Activated CD8-positive, alpha-beta T cell treated with anti-CD3 and anti-CD28 coated beads for 36 hours (primary cell): ENCODE measurements at regions not wholly inside any gene's neighbourhood (a gene's known extent, or its start where the extent isn't known, plus 50 kb on each side); places are given as distances from the start of the nearest gene placed in this dataset.

Source experiments
- ATAC-seq: fragments of 200-7000 bp; cut with Tn5 transposase; one replicate; pipeline ENCODE4 v1.10.0; 2021; ENCODE audit warnings: mild to moderate bottlenecking, moderate library complexity
- CTCF ChIA-PET: fragments of 350-600 bp; sonication (Branson Sonifier 250); formaldehyde crosslinking; loops from one replicate; lab custom pipeline; 2021; ENCODE audit warnings: antibody characterized with exemption; lab: Charles Lee
- POLR2A ChIA-PET: fragments of 350-600 bp; sonication (Branson Sonifier 250); formaldehyde crosslinking; loops from one replicate; lab custom pipeline; 2021; ENCODE audit warnings: antibody characterized with exemption; lab: Charles Lee
- DNase-seq: peaks from one replicate; pipeline ENCODE4 v3.0.0-alpha.2; 2020
- H3K27ac Mint-ChIP-seq: one replicate; pipeline ENCODE4 v1.8.0; 2021; ENCODE audit warnings: mild to moderate bottlenecking, mixed read lengths
- H3K27me3 Mint-ChIP-seq: one replicate; pipeline ENCODE4 v1.8.0; 2021; ENCODE audit warnings: mixed read lengths
- H3K36me3 Mint-ChIP-seq: one replicate; pipeline ENCODE4 v1.8.0; 2021; ENCODE audit warnings: low read depth, mixed read lengths
- H3K4me1 Mint-ChIP-seq: one replicate; pipeline ENCODE4 v1.8.0; 2021; ENCODE audit warnings: low read depth, mixed read lengths
- H3K4me3 Mint-ChIP-seq: one replicate; pipeline ENCODE4 v1.8.0; 2021; ENCODE audit warnings: mild to moderate bottlenecking, moderate library complexity, mixed read lengths
- H3K9me3 Mint-ChIP-seq: one replicate; pipeline ENCODE4 v1.8.0; 2021; ENCODE audit warnings: mixed read lengths
- CTCF ChIP-seq: fragments of 200-600 bp; IDR thresholded peaks from one replicate; pipeline ENCODE4 v1.8.0; 2022; ENCODE audit warnings: antibody characterized with exemption, mild to moderate bottlenecking
- intact Hi-C: fragments of 100-400 bp; cut with micrococcal nuclease; formaldehyde crosslinking; loops from one replicate; pipeline ENCODE4 v1.10.0; 2022

- no peaks in the 10 kb centered on the region for H3K36me3 Mint-ChIP-seq
- no peak for ATAC-seq
Observed at GRCh38 chr1:118442214-118442613, 257.2 kb upstream of the SPAG17 start.

GRCh38 chr1:118437664-118438063 lies 252.6 kb upstream of the SPAG17 start:
- H3K4me3 Mint-ChIP-seq: no peak overlapping the region
- H3K4me1 Mint-ChIP-seq: no peaks in the 10 kb centered on the region
- ATAC-seq (no peak), DNase-seq (no peak)
- H3K9me3 Mint-ChIP-seq: peaks cover 7% of the 10 kb centered on the region
- intact Hi-C loops: no loop called here
- POLR2A ChIA-PET: no interaction called here
- CTCF ChIA-PET: no interaction called here
- TF ChIP-seq CTCF: no peak
- H3K27ac Mint-ChIP-seq: no peak overlapping the region
- no peaks in the 10 kb centered on the region for H3K27me3 Mint-ChIP-seq
- H3K36me3 Mint-ChIP-seq: no peaks in the 10 kb centered on the region

More at GRCh38 chr1:118442214-118442613, 257.2 kb upstream of the SPAG17 start:
- TF ChIP-seq CTCF: no peak
- Mint-ChIP-seq H3K27me3 (no peaks in the 10 kb centered on the region), H3K9me3 (peaks cover 9% of the 10 kb centered on the region), H3K27ac (no peak overlapping the region), H3K4me1 (no peaks in the 10 kb centered on the region), H3K4me3 (no peak overlapping the region)
- POLR2A ChIA-PET: no interaction called here
- intact Hi-C loops: no loop called here
- DNase-seq: no peak
- CTCF ChIA-PET: no interaction called here

GRCh38 chr1:118429856-118430255 lies 244.8 kb upstream of the SPAG17 start:
- no peaks in the 10 kb centered on the region for H3K27me3 Mint-ChIP-seq
- H3K36me3 Mint-ChIP-seq: no peaks in the 10 kb centered on the region
- POLR2A ChIA-PET: no interaction called here
- H3K9me3 Mint-ChIP-seq: peaks cover 2% of the 10 kb centered on the region
- no peak for ATAC-seq
- H3K27ac Mint-ChIP-seq: no peak overlapping the region
- CTCF ChIA-PET: no interaction called here
- H3K4me1 Mint-ChIP-seq: no peaks in the 10 kb centered on the region
- H3K4me3 Mint-ChIP-seq: no peak overlapping the region
- intact Hi-C loops: no loop called here
- no peak for DNase-seq
- no peak for TF ChIP-seq CTCF

- Mint-ChIP-seq H3K4me3 (no peak overlapping the region), H3K27me3 (no peaks in the 10 kb centered on the region), H3K9me3 (peaks cover 5% of the 10 kb centered on the region), H3K36me3 (no peaks in the 10 kb centered on the region), H3K4me1 (no peaks in the 10 kb centered on the region), H3K27ac (no peak overlapping the region)
- DNase-seq (no peak), ATAC-seq (no peak)
- ChIA-PET CTCF (no interaction called here), POLR2A (no interaction called here)
- intact Hi-C loops: no loop called here
- TF ChIP-seq CTCF: no peak
Observed at GRCh38 chr1:118421868-118422350, 236.9 kb upstream of the SPAG17 start.

- Mint-ChIP-seq H3K27me3 (no peaks in the 10 kb centered on the region), H3K4me3 (no peak overlapping the region), H3K36me3 (no peaks in the 10 kb centered on the region), H3K4me1 (no peaks in the 10 kb centered on the region), H3K27ac (no peak overlapping the region), H3K9me3 (peaks cover 16% of the 10 kb centered on the region)
- intact Hi-C loops: no loop called here
- ChIA-PET CTCF (no interaction called here), POLR2A (no interaction called here)
- DNase-seq: no peak
- no peak for ATAC-seq
- no peak for TF ChIP-seq CTCF
Observed at GRCh38 chr1:118404024-118404423, 219.0 kb upstream of the SPAG17 start.
